ENCODE measurements at regions not wholly inside any gene's neighbourhood (a gene's known extent, or its start where the extent isn't known, plus 50 kb on each side); places are given as distances from the start of the nearest gene placed in this dataset.

DNA sequence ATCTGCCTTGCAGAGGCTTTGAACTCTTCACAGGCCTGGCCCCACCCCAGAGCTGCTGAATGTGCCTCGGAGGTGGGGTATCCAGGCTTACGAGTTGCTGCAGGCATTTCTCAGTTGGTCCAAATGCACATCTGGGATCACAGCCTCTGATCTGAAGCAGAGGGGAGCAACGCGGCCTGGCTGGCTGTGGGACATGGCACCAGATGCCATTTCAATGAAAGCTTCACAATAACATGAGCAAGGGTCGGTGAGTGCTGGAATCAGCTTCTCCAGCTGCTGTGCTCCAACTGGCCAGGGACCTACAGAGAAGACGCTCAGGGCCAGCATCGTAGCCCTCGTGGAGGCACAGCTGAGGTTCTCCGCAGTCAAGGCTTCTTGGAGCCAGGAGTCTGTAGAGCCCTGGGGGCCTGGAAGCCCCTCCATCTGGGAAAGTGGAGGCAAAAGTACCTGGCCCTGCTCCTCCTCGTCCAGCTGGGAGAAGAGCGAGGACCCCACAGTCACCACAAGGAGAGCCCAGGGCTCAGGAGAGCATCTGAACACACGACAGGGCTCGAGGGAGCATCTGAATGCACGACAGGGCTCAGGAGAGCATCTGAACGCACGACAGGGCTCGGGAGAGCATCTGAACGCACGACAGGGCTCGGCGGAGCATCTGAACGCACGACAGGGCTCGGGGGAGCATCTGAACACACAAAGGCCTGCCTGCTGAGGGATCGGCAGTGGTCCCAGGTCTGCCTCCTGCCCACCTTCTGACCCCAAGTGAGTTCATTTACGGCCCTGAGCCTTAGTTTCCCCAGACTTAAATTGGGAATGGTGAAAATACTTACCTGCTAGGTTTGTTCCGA, 165.2 kb downstream of the DLL1 start:
- TF ChIP-seq, protein P1, sequence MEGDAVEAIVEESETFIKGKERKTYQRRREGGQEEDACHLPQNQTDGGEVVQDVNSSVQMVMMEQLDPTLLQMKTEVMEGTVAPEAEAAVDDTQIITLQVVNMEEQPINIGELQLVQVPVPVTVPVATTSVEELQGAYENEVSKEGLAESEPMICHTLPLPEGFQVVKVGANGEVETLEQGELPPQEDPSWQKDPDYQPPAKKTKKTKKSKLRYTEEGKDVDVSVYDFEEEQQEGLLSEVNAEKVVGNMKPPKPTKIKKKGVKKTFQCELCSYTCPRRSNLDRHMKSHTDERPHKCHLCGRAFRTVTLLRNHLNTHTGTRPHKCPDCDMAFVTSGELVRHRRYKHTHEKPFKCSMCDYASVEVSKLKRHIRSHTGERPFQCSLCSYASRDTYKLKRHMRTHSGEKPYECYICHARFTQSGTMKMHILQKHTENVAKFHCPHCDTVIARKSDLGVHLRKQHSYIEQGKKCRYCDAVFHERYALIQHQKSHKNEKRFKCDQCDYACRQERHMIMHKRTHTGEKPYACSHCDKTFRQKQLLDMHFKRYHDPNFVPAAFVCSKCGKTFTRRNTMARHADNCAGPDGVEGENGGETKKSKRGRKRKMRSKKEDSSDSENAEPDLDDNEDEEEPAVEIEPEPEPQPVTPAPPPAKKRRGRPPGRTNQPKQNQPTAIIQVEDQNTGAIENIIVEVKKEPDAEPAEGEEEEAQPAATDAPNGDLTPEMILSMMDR (IDR thresholded peaks at IDR 0.05), result no peak
- no peak for TF ChIP-seq POLR2A (IDR thresholded peaks at IDR 0.05)

Data from testis (tissue), 2 donors.